ENCODE measurements at regions not wholly inside any gene's neighbourhood (a gene's known extent, or its start where the extent isn't known, plus 50 kb on each side); places are given as distances from the start of the nearest gene placed in this dataset.

DNA sequence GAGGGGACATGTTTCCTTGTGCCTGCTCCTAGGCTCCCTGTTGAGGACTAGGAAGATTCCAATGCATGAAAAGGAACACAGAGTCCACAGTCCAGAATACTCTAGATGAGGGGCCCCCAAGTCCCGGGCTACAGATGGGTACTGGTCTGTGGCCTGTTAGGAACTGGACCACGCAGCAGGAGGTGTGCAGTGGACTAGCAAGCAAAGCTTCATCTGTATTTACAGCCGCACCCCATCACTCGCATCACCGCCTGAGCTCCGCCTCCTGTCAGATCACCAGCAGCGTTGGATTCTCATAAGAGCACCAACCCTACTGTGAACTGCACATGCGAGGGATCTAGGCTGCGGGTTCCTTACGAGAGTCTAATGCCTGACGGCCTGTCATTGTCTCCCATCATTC, 233.0 kb upstream of the MKLN1 start:
- no peak for DNase-seq

DNA sequence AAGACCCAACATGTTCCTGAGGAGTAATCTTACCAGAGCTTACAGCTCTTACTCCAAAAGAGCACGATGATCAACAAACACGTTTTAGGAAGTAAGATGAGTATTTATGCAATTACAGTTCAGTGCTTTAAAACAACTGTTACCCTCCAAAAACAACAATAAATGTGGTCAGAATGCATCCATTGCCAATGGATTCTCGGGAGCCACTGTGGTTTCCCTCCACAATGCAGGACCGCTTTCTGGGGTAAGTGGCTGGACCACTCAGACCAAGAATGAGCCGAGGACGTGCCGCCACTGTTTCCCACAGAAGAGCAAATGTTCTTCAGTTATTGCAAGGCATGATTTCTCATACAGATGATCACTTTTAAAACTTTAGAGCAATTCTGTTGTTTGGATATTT, 232.3 kb upstream of the MKLN1 start:
- no peak for DNase-seq

- DNase-seq: no peak
Measured at GRCh38 chr7:131096267-131096927, 231.3 kb upstream of the MKLN1 start.

- DNase-seq: no peak
Measured at GRCh38 chr7:131097662-131098376, 229.9 kb upstream of the MKLN1 start.

- DNase-seq: no peak
Measured at GRCh38 chr7:131098527-131098926, 229.1 kb upstream of the MKLN1 start.

- no peak for DNase-seq
Measured at GRCh38 chr7:131100357-131101054, 227.2 kb upstream of the MKLN1 start.

GRCh38 chr7:131103997-131104396, 223.7 kb upstream of the MKLN1 start:
- no peak for DNase-seq

DNA sequence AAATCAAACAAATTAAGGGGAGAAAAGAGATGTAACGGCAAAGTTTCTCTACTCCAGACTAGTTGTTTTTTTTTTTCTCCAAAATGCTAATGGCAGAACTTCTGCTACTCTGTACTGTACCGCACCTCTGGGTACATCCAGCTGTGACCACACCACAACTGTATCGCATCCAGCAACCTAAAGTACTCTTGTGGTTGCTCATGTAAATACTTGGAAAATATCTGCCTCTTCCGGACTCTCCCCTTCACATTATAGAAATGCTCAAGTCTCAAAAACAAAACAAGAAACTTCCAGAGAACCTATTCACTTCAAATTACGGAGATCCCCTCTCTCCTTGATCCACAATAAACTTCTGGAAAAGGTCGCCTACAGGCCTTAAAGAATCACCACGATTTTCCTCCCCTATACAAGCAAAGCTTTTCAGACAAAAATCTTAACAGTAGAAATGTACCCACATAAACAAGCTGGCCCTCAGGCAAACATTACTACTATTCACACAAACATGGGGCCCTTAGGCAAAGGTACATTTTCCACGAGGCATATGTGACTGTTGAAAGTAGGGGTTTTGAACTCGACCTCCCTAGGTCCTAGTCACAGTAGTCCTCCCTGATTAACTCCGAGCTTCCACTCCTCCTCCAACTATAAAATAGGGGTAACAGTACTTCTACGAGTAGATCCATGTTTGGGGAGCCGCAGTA, 222.9 kb upstream of the MKLN1 start:
- DNase-seq: no peak

- DNase-seq: no peak
Measured at GRCh38 chr7:131105294-131105798, 222.3 kb upstream of the MKLN1 start.

DNA sequence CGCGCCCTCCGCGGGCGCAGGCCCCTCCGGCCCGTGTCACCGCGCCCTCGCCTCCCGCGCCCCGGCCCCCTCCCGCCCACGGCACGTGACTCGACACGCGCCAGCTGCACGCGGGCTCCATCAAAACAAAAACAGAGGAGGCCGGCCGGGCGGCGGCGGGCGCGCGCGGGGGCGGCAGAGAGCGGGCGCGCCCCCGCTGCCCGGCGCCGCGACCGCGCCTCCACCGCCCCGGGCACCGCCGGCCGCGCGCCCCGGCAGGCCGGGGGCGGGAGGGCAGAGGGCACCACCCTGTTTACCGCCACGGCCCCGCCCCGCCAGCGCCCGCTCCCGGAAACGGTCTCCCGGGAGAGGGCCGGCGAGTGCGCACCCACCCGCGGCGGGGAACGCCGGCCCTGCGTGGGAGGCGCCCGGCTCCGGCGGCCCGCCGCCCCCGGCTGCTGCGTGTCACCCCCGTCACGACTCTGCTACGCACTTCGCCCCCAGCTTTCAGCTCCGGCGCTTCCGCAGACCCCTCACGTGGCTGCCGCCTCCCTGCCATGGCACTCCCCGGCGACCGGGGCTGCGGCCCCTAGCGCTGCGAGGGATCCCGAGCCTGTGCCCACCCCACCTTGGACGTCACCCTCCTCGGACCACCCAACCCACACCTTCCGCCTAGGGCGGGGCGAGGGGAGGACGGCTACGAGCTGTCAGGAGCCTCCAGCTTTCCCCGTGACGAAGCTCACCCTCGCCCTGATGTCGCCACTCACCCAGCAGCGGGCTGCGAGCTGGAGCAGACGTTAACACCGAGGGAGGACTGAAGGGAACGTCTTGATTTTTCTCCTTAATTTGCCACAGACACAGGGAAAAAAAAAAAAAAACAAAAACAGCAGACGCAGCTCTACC, 221.6 kb upstream of the MKLN1 start:
- DNase-seq: no peak

DNA sequence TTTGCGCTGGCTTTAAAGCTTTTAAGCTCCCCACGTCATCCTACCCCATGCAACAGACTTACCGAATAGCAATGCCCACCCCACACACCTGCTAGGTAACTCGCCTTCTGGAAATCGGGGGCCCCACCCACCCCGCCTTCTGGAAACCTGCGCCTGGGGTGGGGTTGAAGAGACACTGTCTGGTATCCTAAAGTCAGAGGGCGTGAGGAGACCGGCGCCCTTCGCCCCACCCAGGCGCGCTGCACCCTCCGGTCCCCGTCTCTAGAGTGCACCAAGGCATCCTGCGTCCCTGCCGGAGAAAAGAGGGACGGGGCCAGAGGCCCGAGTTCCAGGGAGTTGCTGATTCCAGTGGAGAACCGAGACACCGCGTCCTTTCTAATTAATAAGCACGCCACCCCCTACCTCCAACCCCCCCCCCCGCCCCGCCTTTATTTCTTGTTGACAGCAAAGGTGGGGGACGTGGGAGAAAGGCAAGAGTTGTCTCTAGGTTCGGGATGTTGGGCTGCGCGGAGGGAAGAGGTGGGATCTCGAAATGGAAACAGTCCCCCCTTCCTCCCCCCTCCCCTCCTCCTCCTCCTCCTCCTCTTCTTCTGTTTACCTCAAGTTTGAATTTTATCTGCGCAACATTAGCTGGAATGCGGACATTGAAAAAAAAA, 220.9 kb upstream of the MKLN1 start:
- no peak for DNase-seq

DNA sequence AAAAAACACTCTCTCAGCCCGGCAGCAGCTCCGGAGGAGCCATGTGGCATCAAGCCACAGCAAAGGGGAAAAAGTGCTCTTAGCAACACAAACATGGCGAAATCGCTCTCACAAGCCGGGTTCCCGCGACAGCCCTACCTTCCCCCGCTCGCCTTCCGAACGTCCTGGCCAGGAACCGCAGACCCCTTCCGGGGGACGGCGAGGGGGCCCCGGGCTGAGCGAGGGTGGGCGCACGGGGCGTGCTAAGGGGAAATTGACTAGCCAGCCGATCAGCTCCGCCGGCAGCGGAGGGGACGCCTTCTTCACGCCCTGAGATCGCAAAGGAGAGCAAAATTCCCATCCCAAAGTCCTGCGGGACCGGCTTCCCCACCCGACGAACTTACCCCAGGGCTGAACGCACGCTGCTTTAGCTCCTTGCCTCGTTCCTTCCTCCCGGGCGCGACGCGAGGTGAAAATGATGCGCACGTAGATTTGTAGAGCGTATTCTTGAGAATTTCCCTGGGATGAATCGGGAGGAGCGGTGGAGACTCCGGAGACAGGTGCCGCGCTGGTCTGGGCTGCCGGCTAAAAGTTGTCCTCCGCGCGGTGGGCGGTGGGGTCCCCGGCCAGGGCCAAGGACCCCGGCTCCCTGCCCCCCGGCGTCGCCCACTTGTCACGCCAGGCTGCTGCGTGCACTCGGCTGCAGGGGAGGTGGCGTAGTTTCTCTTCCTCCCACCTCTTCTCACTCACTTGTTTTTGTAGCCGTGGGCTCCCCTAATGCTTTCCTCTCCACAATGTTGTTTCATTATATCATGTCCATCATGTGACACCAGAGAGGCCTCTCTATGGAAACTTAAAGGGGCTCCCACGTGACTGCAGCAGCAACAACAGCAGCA, 220.1 kb upstream of the MKLN1 start:
- no peak for DNase-seq

- no peak for DNase-seq
Measured at GRCh38 chr7:131108212-131108940, 219.3 kb upstream of the MKLN1 start.

DNA sequence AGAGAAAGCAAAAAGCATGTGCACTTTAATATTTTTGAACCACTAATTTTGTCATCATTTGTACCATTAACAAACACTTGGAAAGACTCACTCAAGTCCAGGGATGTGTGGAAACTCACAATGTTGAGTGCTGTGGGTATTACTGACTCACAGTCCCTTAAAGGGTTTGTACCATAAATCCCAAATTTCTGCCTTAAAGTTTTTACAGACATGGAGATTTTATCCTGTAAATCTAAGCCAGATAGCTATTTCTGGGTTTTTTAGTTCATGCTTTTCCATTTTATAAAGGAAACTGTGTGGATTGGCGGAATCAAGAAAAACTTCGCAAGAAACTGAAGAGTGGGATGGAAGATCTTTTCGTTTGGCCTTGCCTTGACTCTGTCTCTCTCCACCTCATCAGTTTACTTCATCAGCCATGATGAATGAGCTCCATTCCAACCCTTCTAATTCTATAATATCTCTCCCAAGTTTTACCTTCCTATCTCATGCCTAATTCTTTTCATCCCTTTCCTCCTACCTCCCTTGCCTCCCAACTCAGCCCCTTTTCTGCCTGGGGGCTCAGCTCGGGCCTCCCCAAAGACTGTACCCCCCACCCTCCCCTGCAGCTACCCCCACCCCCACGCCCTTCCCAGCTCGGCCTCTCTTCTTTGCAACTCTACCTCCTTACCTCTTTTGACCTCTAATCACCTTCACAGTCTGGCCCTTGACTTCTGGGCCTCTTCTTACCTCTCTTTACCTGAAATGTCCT, 218.5 kb upstream of the MKLN1 start:
- no peak for DNase-seq

GRCh38 chr7:131109759-131110296, 217.8 kb upstream of the MKLN1 start:
- DNase-seq: no peak

GRCh38 chr7:131110297-131111080, 217.2 kb upstream of the MKLN1 start:
- DNase-seq: no peak

GRCh38 chr7:131111081-131111576, 216.5 kb upstream of the MKLN1 start:
- no peak for DNase-seq

- no peak for DNase-seq
Measured at GRCh38 chr7:131111792-131112191, 215.9 kb upstream of the MKLN1 start.
